NCI-H226 (cell line): ENCODE measurements at regions not wholly inside any gene's neighbourhood (a gene's known extent, or its start where the extent isn't known, plus 50 kb on each side); places are given as distances from the start of the nearest gene placed in this dataset.
"Not testable (repeated sequence)": the region's sequence is repeated elsewhere in the genome, so short reads cannot be mapped to it uniquely, and the experiment has no call there.

Experiments
- DNase-seq: peaks from one replicate; pipeline ENCODE4 v3.0.0-alpha.2; 2015

GRCh38 chr5:116750631-116751580 lies 176.3 kb upstream of the SEMA6A start:
- no peak for DNase-seq

GRCh38 chr5:116747881-116748280 lies 173.3 kb upstream of the SEMA6A start:
- DNase-seq = no peak

- no peak for DNase-seq
These were observed 172.0 kb upstream of the SEMA6A start for GRCh38 chr5:116746668-116747067.

GRCh38 chr5:116740771-116741170 lies 166.1 kb upstream of the SEMA6A start:
- no peak for DNase-seq

GRCh38 chr5:116739571-116739970 lies 164.9 kb upstream of the SEMA6A start:
- no peak for DNase-seq

GRCh38 chr5:116738615-116739261 lies 164.1 kb upstream of the SEMA6A start:
- DNase-seq = no peak

GRCh38 chr5:116738239-116738614 lies 163.6 kb upstream of the SEMA6A start:
- DNase-seq = no peak

- DNase-seq = no peak
These were observed 162.0 kb upstream of the SEMA6A start for GRCh38 chr5:116736671-116737070.

GRCh38 chr5:116733991-116734975 lies 159.7 kb upstream of the SEMA6A start:
- no peak for DNase-seq

- no peak for DNase-seq
These were observed 158.0 kb upstream of the SEMA6A start for GRCh38 chr5:116732591-116732990.

GRCh38 chr5:116731432-116731831 lies 156.8 kb upstream of the SEMA6A start:
- DNase-seq = no peak

- DNase-seq = no peak
These were observed 156.1 kb upstream of the SEMA6A start for GRCh38 chr5:116730706-116731105.

- no peak for DNase-seq
These were observed 155.6 kb upstream of the SEMA6A start for GRCh38 chr5:116730185-116730584.

- DNase-seq = no peak
These were observed 152.6 kb upstream of the SEMA6A start for GRCh38 chr5:116727248-116727647.

GRCh38 chr5:116726180-116726579 lies 151.6 kb upstream of the SEMA6A start:
- DNase-seq = not testable (repeated sequence)

GRCh38 chr5:116724971-116725370 lies 150.3 kb upstream of the SEMA6A start:
- no peak for DNase-seq

GRCh38 chr5:116722651-116723050 lies 148.0 kb upstream of the SEMA6A start:
- DNase-seq = no peak

GRCh38 chr5:116719106-116719505 lies 144.5 kb upstream of the SEMA6A start:
- DNase-seq = no peak

- no peak for DNase-seq
These were observed 143.7 kb upstream of the SEMA6A start for GRCh38 chr5:116718317-116718716.

GRCh38 chr5:116709082-116709481 lies 134.5 kb upstream of the SEMA6A start:
- no peak for DNase-seq

- not testable (repeated sequence) for DNase-seq
These were observed 130.5 kb upstream of the SEMA6A start for GRCh38 chr5:116705121-116705519.

GRCh38 chr5:116703941-116704340 lies 129.3 kb upstream of the SEMA6A start:
- DNase-seq = no peak

GRCh38 chr5:116703328-116703727 lies 128.7 kb upstream of the SEMA6A start:
- DNase-seq = no peak
